Activated T-helper 9 cell treated with anti-CD3 and anti-CD28 coated beads, Interleukin-2, amount 50 U/mL, for 16 hours (primary cell): ENCODE measurements at regions not wholly inside any gene's neighbourhood (a gene's known extent, or its start where the extent isn't known, plus 50 kb on each side); places are given as distances from the start of the nearest gene placed in this dataset.

Experiments
- DNase-seq: peaks from one replicate; pipeline ENCODE4 v3.0.0-alpha.2; 2020; ENCODE audit warnings: low read depth

DNA sequence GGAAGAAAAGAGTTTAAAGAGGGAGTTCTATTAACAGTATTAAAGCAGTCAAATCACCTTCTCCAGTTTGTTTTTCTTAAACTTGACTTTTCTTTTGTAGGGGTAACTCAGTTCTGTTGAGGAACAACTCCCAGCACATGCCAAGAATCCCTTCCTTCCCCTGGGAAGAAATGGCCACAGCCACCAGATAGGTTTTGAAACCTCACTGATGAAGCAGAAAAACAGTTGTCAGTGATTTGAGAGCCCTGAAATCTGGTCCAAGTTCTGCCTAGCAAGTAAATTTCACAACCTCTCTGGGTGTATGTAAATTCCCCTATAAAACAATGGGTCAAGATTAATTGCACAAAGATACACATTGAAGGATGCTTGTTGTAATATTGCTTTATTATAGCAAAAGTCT, 167.1 kb downstream of the DHX15 start:
- no peak for DNase-seq

DNA sequence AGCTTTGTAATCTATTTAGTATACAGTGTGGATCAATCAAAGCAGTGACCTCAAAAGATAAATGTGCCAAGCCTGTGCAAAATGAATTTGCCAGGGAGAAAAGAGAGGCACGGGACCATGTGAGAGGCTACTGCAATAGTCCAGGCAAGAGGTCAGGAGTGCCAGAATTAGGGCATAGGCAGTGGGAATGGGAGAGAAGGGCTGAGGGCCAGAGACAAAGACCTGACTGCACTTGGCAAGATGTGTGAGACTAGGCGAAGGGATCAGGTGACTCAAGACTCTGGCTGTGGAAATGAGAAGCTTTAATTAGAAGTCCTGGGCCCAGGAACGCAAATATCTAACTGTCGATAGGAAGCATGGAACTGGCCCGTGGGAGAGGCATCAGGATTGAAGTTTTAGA, 168.1 kb downstream of the DHX15 start:
- no peak for DNase-seq

DNA sequence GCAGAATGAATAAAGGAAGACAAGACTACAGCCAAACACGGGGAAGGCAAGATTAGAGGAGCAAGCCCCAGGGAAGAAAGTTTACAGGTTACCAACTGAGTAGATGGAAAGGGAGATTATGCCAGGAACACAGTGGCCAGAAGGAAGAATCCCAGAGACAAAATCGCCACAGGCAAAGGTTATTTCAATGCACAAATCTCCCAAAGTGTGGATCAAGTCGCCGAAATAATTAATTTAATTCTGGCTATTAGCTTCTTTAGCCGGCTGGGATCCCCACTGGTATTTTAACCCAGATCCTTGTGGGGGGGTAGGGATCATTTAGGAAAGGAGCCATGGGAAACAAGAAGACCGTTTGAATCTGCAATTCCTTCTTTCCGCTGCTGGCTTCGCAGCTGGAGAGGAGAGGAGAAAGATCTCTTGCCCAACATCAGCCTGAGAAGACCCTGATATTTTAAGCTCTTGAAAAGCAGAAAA, 171.0 kb downstream of the DHX15 start:
- DNase-seq, result no peak

DNA sequence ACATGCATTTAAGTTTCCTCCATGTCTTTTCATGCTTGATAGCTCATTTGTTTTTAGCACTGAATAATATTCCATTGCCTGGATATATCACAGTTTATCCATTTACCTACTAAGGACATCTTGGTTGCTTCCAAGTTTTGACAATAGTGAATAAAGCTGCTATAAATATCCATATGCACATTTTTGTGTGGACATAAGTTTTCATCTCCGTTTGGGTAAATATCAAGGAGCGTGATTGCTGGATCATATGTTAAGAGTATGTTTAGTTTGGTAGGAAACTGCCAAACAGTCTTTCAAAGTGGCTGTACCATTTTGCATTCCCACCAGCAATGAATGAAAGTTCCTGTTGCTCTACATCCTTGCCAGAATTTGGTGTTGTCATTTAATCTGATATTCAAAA, 172.5 kb downstream of the DHX15 start:
- DNase-seq, result no peak

DNA sequence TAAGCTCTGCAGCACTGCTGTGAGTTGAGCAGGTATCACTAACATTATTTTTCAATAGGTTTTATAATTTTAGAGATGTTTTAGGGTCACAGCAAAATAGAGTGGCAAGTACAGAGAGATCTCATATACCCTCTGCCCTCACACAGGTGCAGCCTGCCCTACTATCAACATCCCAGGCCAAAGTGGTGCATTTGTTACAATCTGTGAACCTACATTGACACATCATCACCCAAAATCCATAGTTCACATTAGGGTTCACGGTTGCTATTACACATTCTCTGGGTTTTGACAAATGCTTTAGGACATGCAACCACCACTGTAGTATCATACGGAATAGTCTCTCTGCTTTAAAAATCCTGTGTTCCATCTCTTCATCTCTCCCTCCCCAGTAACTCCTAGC, 173.1 kb downstream of the DHX15 start:
- DNase-seq, result no peak

DNA sequence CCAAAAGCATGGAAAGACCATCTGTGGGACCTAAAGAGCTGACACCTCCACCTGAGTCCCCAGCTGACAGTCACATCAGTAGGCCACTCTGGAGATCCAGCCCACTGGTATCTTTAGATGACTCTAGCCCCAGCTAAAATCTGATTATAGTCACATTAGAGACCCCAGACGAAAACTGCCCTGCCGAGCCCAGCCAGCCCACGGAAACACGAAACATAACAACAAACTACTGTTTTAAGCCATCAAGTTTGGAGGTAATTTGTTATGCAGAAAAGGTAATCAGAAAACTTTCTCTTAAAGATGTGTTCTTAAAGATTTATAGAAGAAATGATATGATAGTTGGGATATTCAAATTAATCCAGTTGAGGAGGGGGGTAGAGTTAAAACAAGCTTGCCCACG, 175.7 kb downstream of the DHX15 start:
- no peak for DNase-seq

DNA sequence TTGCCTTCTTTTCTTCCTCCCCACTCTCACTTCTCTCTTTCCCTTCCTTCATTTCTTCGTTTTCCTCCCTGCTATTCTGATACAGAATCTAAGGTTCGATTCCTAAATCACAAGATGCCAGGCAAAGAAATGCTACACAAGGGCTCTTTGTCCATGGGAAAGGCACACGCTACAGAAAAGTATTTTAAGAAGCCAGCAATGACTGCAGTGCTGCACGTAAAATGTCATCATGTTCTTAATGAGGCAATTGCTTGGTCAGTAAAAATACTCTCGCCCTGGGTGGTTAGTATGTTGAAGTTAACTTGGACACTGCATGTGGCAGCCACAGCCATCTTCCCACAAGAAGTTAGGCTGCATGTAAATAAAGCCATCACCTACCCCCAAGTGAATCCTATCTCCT, 178.4 kb downstream of the DHX15 start:
- no peak for DNase-seq

DNA sequence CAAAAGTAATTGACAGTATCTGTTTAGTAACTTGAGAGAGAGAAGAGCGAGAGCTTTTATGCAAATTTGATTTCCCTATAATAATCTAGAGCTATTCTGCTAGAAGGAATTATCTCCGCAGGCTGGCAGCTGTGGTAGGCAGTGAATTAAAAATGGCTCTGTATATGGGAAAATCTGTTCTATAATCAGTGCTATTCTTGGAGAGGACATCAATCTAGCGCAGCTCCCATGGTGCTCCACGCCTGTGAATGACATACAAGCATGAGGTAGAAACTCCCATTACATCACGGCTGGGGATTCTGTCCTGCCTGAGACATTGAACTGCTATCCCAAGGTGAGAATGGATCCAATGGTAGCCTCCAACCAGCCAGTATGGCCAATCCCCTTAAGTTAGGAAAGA, 179.0 kb downstream of the DHX15 start:
- DNase-seq, result no peak

DNA sequence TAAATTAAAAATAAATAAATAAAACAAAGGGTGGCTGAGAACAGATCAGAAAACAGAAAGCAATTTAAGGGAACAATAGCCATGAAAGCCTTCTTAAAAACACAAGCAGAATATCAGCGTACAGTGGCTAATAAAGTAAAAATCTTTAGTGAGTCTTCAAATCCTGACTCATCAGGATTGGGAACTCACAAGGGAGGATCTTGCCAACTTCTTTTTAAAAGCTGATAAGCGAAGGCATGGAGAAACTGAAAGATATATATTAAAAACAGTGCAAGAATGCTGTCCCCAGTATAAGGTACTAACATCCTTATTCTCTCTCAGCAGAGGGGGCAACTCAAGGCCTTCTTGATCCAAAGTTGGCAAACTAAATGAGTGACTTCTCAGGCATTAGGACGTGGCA, 180.1 kb downstream of the DHX15 start:
- no peak for DNase-seq

DNA sequence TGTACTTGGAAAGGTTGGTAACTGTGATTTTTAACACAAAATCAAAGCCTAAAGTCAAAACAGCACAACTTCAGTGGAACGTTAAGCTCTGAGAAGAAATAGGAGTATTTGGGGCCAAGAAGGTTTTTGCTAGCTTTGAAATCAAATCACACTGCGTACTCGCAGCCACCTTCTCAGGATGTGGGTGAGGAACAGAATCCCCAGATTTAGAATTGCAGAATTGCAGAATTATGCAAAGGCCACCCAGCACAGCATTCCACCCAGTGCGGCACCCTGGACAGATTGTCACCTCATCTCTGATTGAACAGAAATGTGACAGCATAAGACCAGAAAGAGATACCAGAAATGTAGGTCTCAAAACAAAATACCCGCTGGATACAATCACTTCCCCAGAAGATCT, 181.1 kb downstream of the DHX15 start:
- DNase-seq, result no peak

DNA sequence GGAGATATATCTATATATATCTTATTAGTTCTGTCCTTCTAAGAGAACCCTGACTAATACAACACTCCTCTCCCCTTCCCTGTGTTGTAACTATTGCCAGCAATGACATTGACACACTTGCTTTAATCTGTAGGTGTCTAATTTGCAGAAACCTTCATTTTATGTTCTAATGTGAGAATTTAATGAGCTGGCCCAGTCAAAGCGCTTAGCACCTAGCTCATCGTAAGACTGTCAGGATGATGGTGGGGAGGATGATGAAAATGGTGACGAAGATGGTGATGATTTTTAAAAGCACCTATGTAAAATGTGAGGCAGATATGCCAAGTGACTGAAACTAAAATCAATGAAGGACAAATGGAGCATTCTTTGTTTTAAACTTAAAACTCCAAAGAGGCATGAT, 183.8 kb downstream of the DHX15 start:
- DNase-seq, result no peak

DNA sequence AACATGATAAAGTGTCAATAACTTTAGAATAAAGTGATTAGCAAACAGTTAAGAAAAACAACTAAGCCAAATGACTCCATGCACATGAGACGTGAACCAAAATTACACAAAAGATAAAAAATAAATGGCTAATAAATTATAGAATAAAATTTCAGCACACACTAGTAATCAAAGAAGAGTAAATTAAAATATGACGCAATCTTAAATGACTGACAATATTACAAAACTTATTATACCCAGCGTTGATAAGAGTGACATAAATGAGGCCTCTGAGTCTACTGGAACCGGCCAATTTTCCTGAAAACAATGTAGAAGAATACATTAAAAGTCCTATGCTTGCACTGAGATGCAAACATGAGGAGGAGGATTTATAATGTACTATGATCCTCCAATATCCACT, 187.4 kb downstream of the DHX15 start:
- no peak for DNase-seq

DNA sequence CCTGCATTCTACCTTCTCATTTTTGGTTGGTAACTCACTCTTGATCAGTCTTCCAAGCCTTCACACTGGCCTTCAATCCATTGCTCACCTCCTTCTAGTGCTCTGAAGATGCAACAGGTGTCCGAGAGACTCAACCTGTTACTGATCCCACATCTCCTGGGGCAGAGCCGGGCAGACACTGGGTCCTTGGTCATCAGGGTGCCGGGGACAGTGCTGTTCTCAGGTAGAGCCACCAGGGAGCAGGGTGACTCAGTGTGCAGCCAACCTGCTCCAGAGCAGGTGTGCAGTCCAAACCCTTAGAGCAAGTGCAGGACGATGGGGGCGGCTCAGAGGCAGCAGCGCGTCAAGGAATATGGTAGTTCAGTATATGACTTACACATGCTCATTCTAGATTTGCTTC, 188.4 kb downstream of the DHX15 start:
- DNase-seq, result no peak

DNA sequence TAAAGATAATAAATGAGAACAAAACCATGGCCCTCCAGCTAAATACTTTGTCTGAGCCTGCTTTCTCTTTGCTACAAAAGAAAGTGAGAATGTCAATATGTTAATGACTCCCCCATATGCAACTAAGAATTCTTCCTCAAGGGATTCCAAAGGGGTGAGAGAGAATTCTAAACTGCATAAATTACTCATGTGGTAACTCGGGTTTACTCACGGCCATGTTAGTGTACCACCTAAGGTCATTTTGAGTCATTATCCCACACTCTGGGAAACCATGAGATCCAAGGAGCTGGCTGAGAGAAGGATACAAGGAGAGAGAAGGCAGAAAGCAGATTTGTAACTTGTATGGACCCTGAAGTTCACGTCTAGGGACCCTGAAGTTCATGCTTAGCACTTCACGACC, 190.3 kb downstream of the DHX15 start:
- no peak for DNase-seq

DNA sequence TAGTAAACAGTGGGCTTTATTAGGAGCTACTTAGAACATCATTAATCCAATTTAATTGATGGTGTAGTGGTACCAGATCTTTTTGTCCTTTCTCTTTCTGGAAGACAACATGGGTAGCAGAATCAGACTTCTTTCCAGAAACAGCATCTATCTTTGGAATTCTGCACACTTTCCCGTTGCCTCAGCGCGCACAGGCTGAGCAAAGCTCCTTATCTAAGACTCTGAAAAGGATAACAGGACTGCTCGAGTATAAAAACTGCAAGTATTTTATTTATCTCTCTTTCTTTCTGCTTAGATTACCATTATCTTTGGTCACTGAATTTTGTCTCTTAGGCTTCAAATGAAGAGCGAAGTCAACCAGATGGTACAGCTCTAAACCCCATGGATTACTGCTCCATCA, 191.7 kb downstream of the DHX15 start:
- DNase-seq, result no peak

DNA sequence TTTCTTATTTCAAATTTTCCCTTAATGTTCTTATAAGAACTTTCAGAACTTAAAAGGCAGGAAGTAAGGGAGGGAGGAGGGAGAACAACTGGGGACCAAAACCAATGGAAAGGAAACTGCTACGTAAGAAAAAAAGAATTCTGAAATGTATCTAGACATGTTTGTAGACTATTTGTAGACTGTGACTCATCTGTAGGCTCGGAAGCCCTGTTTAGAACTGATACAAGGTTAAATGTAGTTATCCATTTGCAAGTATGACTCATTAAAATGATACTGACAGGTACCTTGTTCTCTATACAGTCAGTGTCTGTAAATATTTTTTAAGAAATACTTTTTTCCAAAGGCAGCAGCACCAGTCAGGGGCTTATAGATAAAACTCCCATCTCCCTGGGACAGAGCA, 202.0 kb downstream of the DHX15 start:
- DNase-seq, result no peak

DNA sequence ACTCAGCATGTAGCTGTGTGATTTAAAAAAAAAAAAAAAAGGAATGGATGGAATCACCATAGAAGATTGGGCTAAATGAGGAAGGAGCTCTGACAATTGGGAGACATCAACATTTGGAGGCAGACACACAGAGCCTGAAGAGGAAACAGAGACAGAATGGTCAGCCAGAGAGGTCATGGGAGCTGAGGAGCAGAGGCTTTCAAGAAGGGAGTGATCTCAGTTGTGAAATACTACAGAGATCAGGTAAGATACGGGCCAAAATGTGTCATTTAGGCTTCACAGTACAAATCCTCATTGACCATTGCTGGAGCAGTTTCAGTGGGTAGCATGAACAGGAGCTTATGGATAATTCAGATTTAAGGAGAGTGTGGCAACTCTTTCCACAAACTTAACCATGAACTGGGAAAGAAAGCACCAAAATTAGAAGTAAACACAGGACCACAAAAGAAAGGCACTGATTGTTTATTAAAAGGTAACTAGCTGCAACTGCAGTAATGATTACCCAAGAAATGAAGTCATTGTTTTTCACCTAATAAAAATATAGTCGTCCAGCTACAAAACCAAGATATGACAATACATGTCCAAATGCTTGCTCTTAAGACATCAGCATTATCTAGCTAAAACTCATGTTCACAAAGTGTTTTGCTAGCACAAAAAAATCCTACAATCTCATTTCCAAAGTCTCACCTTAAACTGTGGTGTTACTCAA, 203.2 kb downstream of the DHX15 start:
- DNase-seq, result no peak

DNA sequence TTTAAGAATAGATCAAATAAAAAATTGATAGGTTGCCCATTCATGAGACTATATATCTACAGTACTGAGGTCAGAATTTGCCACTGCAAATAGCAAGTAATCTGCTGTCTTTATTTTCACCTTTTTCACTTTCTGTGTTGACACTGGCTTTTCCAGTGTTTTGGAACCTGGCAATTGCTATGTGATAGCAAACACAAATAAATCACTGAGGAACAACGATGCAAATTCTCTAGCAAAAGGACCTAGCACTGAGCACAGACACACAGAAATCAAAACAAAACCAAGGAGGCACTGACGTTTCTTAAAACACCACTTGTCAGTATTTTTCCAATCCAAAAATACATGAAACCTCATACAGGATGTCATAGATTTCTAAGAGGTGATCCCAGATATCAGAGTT, 210.7 kb downstream of the DHX15 start:
- DNase-seq, result no peak

DNA sequence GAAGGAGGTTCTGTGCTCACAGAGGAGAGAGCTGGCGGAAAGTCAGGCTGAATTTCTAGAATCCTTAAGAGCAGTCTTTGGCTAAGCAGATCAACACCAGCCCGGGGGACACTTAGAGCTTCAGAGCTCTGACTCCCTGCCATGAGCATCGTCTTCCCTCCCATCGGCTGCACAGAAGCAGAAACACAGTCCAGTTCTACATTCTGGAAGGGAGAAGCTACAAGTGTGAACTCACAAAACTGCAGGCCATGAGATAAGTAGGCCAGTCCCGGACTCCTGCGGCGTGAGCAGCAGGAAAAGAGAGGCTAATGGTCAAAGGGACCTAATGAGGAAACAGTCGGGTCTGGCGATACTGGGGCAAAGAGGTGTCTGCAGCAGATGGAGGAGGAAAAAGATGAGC, 211.5 kb downstream of the DHX15 start:
- no peak for DNase-seq

DNA sequence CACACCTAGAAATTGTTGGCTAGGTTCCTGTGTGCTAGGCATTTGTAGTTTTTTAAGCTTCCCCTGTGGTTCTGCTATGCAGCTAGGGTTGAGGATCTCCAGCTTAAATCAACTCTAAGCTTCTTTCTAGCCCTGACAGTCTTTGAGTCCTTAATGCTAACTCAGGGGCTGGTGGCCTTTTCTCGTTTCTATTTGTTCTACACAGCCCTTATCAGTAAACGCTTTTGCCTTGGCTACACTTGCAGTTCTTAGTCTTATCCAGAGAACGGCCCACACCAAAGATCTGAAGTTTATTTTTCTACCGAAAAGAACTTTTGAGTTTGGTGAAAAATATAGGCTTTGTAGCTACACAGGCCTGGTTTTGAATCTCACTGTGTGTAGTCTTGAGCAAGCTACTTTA, 212.0 kb downstream of the DHX15 start:
- DNase-seq, result no peak

DNA sequence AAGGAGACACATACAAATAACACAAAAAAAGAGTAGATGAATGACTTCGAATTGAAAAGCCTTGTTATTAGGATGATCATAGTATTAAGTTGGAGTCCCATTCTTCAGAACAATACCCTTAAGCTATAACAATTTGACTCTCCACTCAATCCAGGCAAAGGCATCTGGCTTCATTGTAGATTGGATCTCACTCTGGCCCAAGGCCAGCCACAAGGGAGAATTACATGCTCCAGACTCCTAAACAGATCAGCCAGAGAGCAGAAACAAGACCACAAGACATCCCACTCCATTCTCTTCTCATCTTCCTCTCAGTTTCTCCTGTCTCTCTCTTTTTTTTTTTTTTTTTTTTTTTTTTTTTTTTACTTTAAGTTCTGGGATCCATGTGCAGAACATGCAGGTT, 213.9 kb downstream of the DHX15 start:
- DNase-seq, result no peak

DNA sequence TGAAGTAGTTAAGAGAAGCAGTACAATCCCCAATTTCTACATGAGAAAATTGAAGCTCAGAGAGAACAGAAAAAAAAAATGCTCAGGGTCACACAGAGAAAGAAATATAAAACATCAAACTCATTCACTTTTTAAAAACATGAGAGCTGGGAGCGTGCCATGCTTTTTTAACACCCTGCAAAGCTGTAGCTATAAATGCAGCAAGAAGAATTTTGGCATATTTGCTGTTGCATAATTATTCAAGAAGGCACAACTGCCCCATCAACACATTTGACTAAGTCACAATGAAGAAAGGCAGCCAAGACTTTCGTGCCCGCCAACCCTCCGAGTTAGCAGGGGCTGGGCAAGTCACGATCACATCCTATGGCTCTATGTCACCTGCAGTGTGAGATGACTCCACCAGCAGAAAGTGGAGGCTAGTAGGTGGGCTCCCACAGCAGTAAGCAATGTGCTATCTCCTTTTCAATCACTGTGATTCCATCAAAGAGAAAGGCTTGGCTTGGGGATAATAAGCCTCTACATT, 214.8 kb downstream of the DHX15 start:
- no peak for DNase-seq

DNA sequence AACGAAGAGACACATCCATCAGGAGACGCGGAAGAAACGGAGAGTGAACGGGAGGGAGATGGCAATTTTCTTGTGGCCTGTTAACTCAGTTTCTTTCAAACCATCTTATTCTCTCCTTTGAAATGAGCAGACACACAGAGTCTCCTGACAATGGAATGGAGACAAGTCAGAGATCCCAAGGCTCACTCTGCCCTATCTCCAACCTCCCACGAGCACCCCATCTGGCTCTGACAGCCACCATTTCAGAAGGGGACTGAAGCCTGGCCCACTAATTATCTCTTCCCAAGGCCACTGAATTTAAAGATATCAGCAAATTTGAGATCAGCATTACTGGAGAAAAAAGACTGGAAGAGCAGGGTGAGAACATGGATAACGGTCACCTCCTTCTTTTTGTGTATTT, 215.6 kb downstream of the DHX15 start:
- DNase-seq, result no peak

DNA sequence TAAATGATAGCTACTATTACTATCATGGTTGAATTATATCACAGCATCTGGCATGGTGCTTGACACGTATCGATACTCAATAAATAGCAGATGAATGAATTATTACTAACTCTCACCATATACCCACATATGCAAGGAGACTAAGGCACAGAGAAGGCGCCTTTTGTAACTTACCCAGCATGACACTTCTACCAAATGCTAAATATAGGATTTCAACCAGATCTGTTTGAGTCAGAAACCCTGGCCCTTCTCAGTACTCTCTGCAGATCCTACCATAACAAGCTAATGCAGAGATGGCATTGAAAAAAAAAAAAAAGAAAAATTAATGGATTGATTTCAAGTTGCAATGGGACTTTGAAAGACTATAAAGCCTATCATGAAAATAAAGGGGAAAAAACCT, 219.5 kb downstream of the DHX15 start:
- DNase-seq, result no peak
